ENCODE measurements at regions not wholly inside any gene's neighbourhood (a gene's known extent, or its start where the extent isn't known, plus 50 kb on each side); places are given as distances from the start of the nearest gene placed in this dataset.

DNA sequence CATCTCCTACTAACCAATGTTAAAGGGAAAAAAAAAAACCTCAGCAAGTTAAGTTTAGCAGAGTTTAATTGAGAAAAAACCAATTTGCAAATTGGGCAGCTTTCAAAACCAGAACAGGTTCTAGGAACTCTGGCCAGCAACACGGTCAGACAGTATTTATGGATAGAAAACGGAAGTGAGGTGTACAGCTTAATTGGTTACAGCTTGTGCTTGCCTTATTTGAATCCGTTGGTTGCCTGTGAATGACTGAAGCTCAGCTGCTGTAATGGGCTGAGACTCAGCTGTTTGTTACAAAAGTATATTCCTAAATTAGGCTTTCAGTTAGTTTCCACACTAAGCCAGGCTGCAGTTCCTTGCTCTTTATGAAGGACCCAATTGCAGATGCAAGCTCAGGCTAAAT is 217.0 kb downstream of the SREK1 start:
- no peak for TF ChIP-seq SRF (IDR thresholded peaks at IDR 0.05; ENCODE audit: low read depth)
- TF ChIP-seq EGR1 (IDR thresholded peaks at IDR 0.05; ENCODE audit: low read depth) = no peak
- RAD21 ChIA-PET (ENCODE audit: low non-redundant PET in 1 of 2, low total read pairs in 2 of 2, uncharacterized antibody in 2 of 2, unreplicated experiment in 2 of 2) = no interaction called here
- no TSS peak for BruUV-seq (replicated peaks)
- no peaks in the 10 kb centered on the region for H3K4me1 ChIP-seq (ENCODE audit: control insufficient read depth in 1 of 2, insufficient read depth in 2 of 2, low read length in 2 of 2)
- ATAC-seq (no peak), DNase-seq (ENCODE audit: low read depth, low spot score) (no peak)
- H3K36me3 ChIP-seq (ENCODE audit: control insufficient read depth in 1 of 2, insufficient read depth in 2 of 2, low read length in 2 of 2) = no peaks in the 10 kb centered on the region
- no peak overlapping the region for H3K4me3 ChIP-seq (replicated peaks in 1 of 2; ENCODE audit: low read depth in 1 of 2, low read length in 2 of 2)
- H4K20me1 ChIP-seq (ENCODE audit: insufficient read depth) = no peaks in the 10 kb centered on the region
- CTCF ChIA-PET = no interaction called here
- no peaks in the 10 kb centered on the region for H3K9me2 ChIP-seq (ENCODE audit: insufficient read depth)
- no peak overlapping the region for H3K27ac ChIP-seq (ENCODE audit: low read depth, low read length)
- H3K4me2 ChIP-seq (ENCODE audit: low read length) = no peak overlapping the region
- no peaks in the 10 kb centered on the region for H3K79me2 ChIP-seq (ENCODE audit: insufficient read depth, low read length)
- H3K9ac ChIP-seq (ENCODE audit: low read length) = no peak overlapping the region
- H2AFZ ChIP-seq (ENCODE audit: low read depth, low read length, poor library complexity, severe bottlenecking) = no peak overlapping the region
- POLR2A ChIA-PET = no interaction called here
- intact Hi-C loops (cut with micrococcal nuclease) = no loop called here
- H3K9me3 ChIP-seq (ENCODE audit: control insufficient read depth in 1 of 2, insufficient read depth in 1 of 2, low read depth in 1 of 2, low read length in 2 of 2) = no peaks in the 10 kb centered on the region
- peaks cover 67% of the 10 kb centered on the region for H3K27me3 ChIP-seq (ENCODE audit: insufficient read depth, low read length)

DNA sequence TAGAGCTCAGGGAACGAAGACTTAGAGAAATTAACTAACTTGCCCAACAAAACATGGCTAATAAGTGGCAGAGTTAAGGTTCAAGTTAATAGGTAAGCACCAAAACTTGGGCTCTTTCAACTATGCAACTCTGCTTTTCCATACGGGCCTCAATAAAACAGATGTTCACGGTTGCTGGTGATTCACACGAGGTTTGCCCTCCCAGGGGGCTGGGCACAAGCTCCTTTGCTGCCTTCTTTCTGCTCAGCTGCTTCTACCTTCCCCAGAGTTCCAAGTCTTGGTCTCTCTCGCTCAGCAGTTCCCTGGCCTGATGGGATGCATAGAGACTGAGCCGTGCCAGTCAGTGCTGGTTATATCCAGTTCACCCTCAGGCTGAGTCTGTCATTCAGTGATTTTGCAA is 217.9 kb downstream of the SREK1 start:
- no peak overlapping the region for H3K9ac ChIP-seq (ENCODE audit: low read length)
- ChIA-PET RAD21 (ENCODE audit: low non-redundant PET in 1 of 2, low total read pairs in 2 of 2, uncharacterized antibody in 2 of 2, unreplicated experiment in 2 of 2) (no interaction called here), CTCF (no interaction called here), POLR2A (no interaction called here)
- no peak overlapping the region for H3K4me2 ChIP-seq (ENCODE audit: low read length)
- H3K36me3 ChIP-seq (ENCODE audit: control insufficient read depth in 1 of 2, insufficient read depth in 2 of 2, low read length in 2 of 2) = no peaks in the 10 kb centered on the region
- peaks cover 66% of the 10 kb centered on the region for H3K27me3 ChIP-seq (ENCODE audit: insufficient read depth, low read length)
- H3K4me3 ChIP-seq (replicated peaks in 1 of 2; ENCODE audit: low read depth in 1 of 2, low read length in 2 of 2) = no peak overlapping the region
- H4K20me1 ChIP-seq (ENCODE audit: insufficient read depth) = no peaks in the 10 kb centered on the region
- ATAC-seq (no peak), DNase-seq (ENCODE audit: low read depth, low spot score) (no peak)
- no peaks in the 10 kb centered on the region for H3K4me1 ChIP-seq (ENCODE audit: control insufficient read depth in 1 of 2, insufficient read depth in 2 of 2, low read length in 2 of 2)
- no TSS peak for BruUV-seq (replicated peaks)
- no peaks in the 10 kb centered on the region for H3K79me2 ChIP-seq (ENCODE audit: insufficient read depth, low read length)
- no peaks in the 10 kb centered on the region for H3K9me3 ChIP-seq (ENCODE audit: control insufficient read depth in 1 of 2, insufficient read depth in 1 of 2, low read depth in 1 of 2, low read length in 2 of 2)
- no peak overlapping the region for H3K27ac ChIP-seq (ENCODE audit: low read depth, low read length)
- no peak overlapping the region for H2AFZ ChIP-seq (ENCODE audit: low read depth, low read length, poor library complexity, severe bottlenecking)
- no peaks in the 10 kb centered on the region for H3K9me2 ChIP-seq (ENCODE audit: insufficient read depth)
- intact Hi-C loops (cut with micrococcal nuclease) = no loop called here
- TF ChIP-seq SP1 (IDR thresholded peaks at IDR 0.05; ENCODE audit: low read depth) = no peak
- no peak for TF ChIP-seq POLR2AphosphoS5 (IDR thresholded peaks at IDR 0.05; ENCODE audit: low read depth, low read length)
- no peak for TF ChIP-seq FOSL1 (IDR thresholded peaks at IDR 0.05; ENCODE audit: low read depth)
- TF ChIP-seq ZFX (IDR thresholded peaks at IDR 0.05) = no peak
- TF ChIP-seq SRF (IDR thresholded peaks at IDR 0.05; ENCODE audit: low read depth) = no peak
- no peak for TF ChIP-seq EZH2 (IDR thresholded peaks at IDR 0.05)
- no peak for TF ChIP-seq ZNF274 (IDR thresholded peaks at IDR 0.05; ENCODE audit: low read depth, low read length)
- TF ChIP-seq, protein P1, sequence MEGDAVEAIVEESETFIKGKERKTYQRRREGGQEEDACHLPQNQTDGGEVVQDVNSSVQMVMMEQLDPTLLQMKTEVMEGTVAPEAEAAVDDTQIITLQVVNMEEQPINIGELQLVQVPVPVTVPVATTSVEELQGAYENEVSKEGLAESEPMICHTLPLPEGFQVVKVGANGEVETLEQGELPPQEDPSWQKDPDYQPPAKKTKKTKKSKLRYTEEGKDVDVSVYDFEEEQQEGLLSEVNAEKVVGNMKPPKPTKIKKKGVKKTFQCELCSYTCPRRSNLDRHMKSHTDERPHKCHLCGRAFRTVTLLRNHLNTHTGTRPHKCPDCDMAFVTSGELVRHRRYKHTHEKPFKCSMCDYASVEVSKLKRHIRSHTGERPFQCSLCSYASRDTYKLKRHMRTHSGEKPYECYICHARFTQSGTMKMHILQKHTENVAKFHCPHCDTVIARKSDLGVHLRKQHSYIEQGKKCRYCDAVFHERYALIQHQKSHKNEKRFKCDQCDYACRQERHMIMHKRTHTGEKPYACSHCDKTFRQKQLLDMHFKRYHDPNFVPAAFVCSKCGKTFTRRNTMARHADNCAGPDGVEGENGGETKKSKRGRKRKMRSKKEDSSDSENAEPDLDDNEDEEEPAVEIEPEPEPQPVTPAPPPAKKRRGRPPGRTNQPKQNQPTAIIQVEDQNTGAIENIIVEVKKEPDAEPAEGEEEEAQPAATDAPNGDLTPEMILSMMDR (IDR thresholded peaks at IDR 0.05 in 2 of 3, conservative IDR thresholded peaks at IDR 0.05 in 1 of 3; ENCODE audit: borderline replicate concordance in 1 of 3, insufficient read depth in 1 of 3, low read depth in 2 of 3, low read length in 2 of 3) = no peak
- no peak for TF ChIP-seq EGR1 (IDR thresholded peaks at IDR 0.05; ENCODE audit: low read depth)
- TF ChIP-seq, protein P2, sequence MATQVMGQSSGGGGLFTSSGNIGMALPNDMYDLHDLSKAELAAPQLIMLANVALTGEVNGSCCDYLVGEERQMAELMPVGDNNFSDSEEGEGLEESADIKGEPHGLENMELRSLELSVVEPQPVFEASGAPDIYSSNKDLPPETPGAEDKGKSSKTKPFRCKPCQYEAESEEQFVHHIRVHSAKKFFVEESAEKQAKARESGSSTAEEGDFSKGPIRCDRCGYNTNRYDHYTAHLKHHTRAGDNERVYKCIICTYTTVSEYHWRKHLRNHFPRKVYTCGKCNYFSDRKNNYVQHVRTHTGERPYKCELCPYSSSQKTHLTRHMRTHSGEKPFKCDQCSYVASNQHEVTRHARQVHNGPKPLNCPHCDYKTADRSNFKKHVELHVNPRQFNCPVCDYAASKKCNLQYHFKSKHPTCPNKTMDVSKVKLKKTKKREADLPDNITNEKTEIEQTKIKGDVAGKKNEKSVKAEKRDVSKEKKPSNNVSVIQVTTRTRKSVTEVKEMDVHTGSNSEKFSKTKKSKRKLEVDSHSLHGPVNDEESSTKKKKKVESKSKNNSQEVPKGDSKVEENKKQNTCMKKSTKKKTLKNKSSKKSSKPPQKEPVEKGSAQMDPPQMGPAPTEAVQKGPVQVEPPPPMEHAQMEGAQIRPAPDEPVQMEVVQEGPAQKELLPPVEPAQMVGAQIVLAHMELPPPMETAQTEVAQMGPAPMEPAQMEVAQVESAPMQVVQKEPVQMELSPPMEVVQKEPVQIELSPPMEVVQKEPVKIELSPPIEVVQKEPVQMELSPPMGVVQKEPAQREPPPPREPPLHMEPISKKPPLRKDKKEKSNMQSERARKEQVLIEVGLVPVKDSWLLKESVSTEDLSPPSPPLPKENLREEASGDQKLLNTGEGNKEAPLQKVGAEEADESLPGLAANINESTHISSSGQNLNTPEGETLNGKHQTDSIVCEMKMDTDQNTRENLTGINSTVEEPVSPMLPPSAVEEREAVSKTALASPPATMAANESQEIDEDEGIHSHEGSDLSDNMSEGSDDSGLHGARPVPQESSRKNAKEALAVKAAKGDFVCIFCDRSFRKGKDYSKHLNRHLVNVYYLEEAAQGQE (IDR thresholded peaks at IDR 0.05; ENCODE audit: low read depth) = no peak
- TF ChIP-seq CEBPB (IDR thresholded peaks at IDR 0.05; ENCODE audit: low read depth) = no peak
- TF ChIP-seq, protein P3, sequence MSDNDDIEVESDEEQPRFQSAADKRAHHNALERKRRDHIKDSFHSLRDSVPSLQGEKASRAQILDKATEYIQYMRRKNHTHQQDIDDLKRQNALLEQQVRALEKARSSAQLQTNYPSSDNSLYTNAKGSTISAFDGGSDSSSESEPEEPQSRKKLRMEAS (IDR thresholded peaks at IDR 0.05) = no peak
- TF ChIP-seq JUND (IDR thresholded peaks at IDR 0.05) = no peak
- TF ChIP-seq, protein P4, sequence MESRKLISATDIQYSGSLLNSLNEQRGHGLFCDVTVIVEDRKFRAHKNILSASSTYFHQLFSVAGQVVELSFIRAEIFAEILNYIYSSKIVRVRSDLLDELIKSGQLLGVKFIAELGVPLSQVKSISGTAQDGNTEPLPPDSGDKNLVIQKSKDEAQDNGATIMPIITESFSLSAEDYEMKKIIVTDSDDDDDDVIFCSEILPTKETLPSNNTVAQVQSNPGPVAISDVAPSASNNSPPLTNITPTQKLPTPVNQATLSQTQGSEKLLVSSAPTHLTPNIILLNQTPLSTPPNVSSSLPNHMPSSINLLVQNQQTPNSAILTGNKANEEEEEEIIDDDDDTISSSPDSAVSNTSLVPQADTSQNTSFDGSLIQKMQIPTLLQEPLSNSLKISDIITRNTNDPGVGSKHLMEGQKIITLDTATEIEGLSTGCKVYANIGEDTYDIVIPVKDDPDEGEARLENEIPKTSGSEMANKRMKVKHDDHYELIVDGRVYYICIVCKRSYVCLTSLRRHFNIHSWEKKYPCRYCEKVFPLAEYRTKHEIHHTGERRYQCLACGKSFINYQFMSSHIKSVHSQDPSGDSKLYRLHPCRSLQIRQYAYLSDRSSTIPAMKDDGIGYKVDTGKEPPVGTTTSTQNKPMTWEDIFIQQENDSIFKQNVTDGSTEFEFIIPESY (IDR thresholded peaks at IDR 0.05; ENCODE audit: extremely low read depth, insufficient replicate concordance, low read length) = no peak
- TF ChIP-seq CBX3 (IDR thresholded peaks at IDR 0.05; ENCODE audit: low read depth) = no peak
